ENCODE measurements at regions not wholly inside any gene's neighbourhood (a gene's known extent, or its start where the extent isn't known, plus 50 kb on each side); places are given as distances from the start of the nearest gene placed in this dataset.

GRCh38 chr6:163804991-163805390, 390.5 kb downstream of the QKI start:
- Histone ChIP-seq H3K36me3 (replicated peaks; ENCODE audit: low read depth, low read length) (no peaks in the 10 kb centered on the region), H3K27ac (ENCODE audit: low read length) (no peak overlapping the region), H3K79me2 (ENCODE audit: low read length) (no peaks in the 10 kb centered on the region), H3K9me3 (ENCODE audit: insufficient read depth, low read length) (no peaks in the 10 kb centered on the region), H3K4me2 (ENCODE audit: low read length) (no peak overlapping the region), H3K27me3 (ENCODE audit: low read depth, low read length) (no peaks in the 10 kb centered on the region), H3K4me3 (ENCODE audit: low read length) (no peak overlapping the region), H4K20me1 (ENCODE audit: insufficient read depth, low read length) (no peaks in the 10 kb centered on the region), H2AFZ (ENCODE audit: low read depth, low read length) (no peak overlapping the region), H3K9ac (ENCODE audit: low read length) (no peak overlapping the region), H3K4me1 (ENCODE audit: low read length) (no peaks in the 10 kb centered on the region)
- no peak for TF ChIP-seq CTCF (IDR thresholded peaks at IDR 0.05; ENCODE audit: low read depth, low read length)
- TF ChIP-seq EZH2phosphoT487 (IDR thresholded peaks at IDR 0.05; ENCODE audit: low read depth), result no peak

- Histone ChIP-seq H3K27me3 (ENCODE audit: low read depth, low read length) (no peaks in the 10 kb centered on the region), H3K27ac (ENCODE audit: low read length) (no peak overlapping the region)
Measured at GRCh38 chr6:163802267-163802666, 387.7 kb downstream of the QKI start.

GRCh38 chr6:163797296-163797845, 382.9 kb downstream of the QKI start:
- no peak overlapping the region for H3K4me3 ChIP-seq (ENCODE audit: low read length)
- H2AFZ ChIP-seq (ENCODE audit: low read depth, low read length), result no peak overlapping the region
- no peaks in the 10 kb centered on the region for H3K36me3 ChIP-seq (replicated peaks; ENCODE audit: low read depth, low read length)
- H3K4me2 ChIP-seq (ENCODE audit: low read length), result no peak overlapping the region
- no peaks in the 10 kb centered on the region for H4K20me1 ChIP-seq (ENCODE audit: insufficient read depth, low read length)
- H3K9ac ChIP-seq (ENCODE audit: low read length), result no peak overlapping the region
- TF ChIP-seq CTCF (IDR thresholded peaks at IDR 0.05; ENCODE audit: low read depth, low read length), result no peak
- TF ChIP-seq EZH2phosphoT487 (IDR thresholded peaks at IDR 0.05; ENCODE audit: low read depth), result no peak
- H3K27ac ChIP-seq (ENCODE audit: low read length), result no peak overlapping the region
- no peaks in the 10 kb centered on the region for H3K79me2 ChIP-seq (ENCODE audit: low read length)
- H3K4me1 ChIP-seq (ENCODE audit: low read length), result peaks cover 16% of the 10 kb centered on the region
- H3K9me3 ChIP-seq (ENCODE audit: insufficient read depth, low read length), result no peaks in the 10 kb centered on the region
- H3K27me3 ChIP-seq (ENCODE audit: low read depth, low read length), result peaks cover 6% of the 10 kb centered on the region; the same call in 1 of the 2 replicates

More at GRCh38 chr6:163802267-163802666, 387.7 kb downstream of the QKI start:
- H3K79me2 ChIP-seq (ENCODE audit: low read length), result no peaks in the 10 kb centered on the region
- no peak overlapping the region for H3K4me3 ChIP-seq (ENCODE audit: low read length)
- H3K4me2 ChIP-seq (ENCODE audit: low read length), result no peak overlapping the region
- H2AFZ ChIP-seq (ENCODE audit: low read depth, low read length), result no peak overlapping the region
- H3K36me3 ChIP-seq (replicated peaks; ENCODE audit: low read depth, low read length), result no peaks in the 10 kb centered on the region
- no peak overlapping the region for H3K9ac ChIP-seq (ENCODE audit: low read length)
- TF ChIP-seq CTCF (IDR thresholded peaks at IDR 0.05; ENCODE audit: low read depth, low read length), result no peak
- TF ChIP-seq EZH2phosphoT487 (IDR thresholded peaks at IDR 0.05; ENCODE audit: low read depth), result no peak
- no peaks in the 10 kb centered on the region for H3K4me1 ChIP-seq (ENCODE audit: low read length)
- no peaks in the 10 kb centered on the region for H3K9me3 ChIP-seq (ENCODE audit: insufficient read depth, low read length)
- H4K20me1 ChIP-seq (ENCODE audit: insufficient read depth, low read length), result no peaks in the 10 kb centered on the region

GRCh38 chr6:163793011-163793983, 378.8 kb downstream of the QKI start:
- H3K4me3 ChIP-seq (ENCODE audit: low read length), result peak overlapping the region; percentile 51
- no peak overlapping the region for H2AFZ ChIP-seq (ENCODE audit: low read depth, low read length)
- H3K79me2 ChIP-seq (ENCODE audit: low read length), result no peaks in the 10 kb centered on the region
- H3K9me3 ChIP-seq (ENCODE audit: insufficient read depth, low read length), result no peaks in the 10 kb centered on the region
- H4K20me1 ChIP-seq (ENCODE audit: insufficient read depth, low read length), result no peaks in the 10 kb centered on the region
- H3K4me1 ChIP-seq (ENCODE audit: low read length), result peaks cover 27% of the 10 kb centered on the region
- peak overlapping the region; percentile 8; the same call in 1 of the 2 replicates for H3K9ac ChIP-seq (ENCODE audit: low read length)
- H3K4me2 ChIP-seq (ENCODE audit: low read length), result peak overlapping the region; percentile 69
- TF ChIP-seq EZH2phosphoT487 (IDR thresholded peaks at IDR 0.05; ENCODE audit: low read depth), result no peak
- TF ChIP-seq CTCF (IDR thresholded peaks at IDR 0.05; ENCODE audit: low read depth, low read length), result no peak
- no peaks in the 10 kb centered on the region for H3K36me3 ChIP-seq (replicated peaks; ENCODE audit: low read depth, low read length)
- peaks cover 10% of the 10 kb centered on the region; the same call in 1 of the 2 replicates for H3K27me3 ChIP-seq (ENCODE audit: low read depth, low read length)
- 0 out of 2 replicates have a peak overlapping the region, but pooled peaks have one; percentile 12 for H3K27ac ChIP-seq (ENCODE audit: low read length)
